ENCODE measurements at regions not wholly inside any gene's neighbourhood (a gene's known extent, or its start where the extent isn't known, plus 50 kb on each side); places are given as distances from the start of the nearest gene placed in this dataset.

DNA sequence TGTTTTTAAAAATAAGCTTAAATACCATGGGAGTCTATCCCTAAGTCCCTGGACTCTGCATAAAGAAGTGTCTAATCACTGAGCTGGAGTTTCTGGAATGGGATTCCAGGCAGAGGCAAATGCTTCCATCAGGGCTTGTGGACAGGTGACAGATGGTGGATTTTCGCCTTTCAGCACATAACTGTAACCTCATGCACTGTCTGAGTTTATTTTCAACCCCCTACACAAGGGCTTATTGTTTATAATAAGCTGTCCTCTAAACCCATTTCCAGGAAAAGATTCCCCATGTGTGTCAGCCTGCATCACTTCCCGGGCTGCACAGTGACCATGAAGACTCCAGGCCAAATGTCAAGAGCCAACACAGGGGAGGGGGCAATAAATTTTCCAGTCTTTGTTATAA is 264.0 kb downstream of the PIK3R1 start:
- no peaks in the 10 kb centered on the region for H3K36me3 Mint-ChIP-seq
- ATAC-seq (ENCODE audit: low read depth), result no peak
- no peaks in the 10 kb centered on the region for H3K4me1 Mint-ChIP-seq
- H3K27me3 Mint-ChIP-seq, result peaks cover 5% of the 10 kb centered on the region
- POLR2A ChIA-PET, result no interaction called here
- no peak overlapping the region for H3K4me3 Mint-ChIP-seq
- no peak overlapping the region for H3K27ac Mint-ChIP-seq
- H3K9me3 Mint-ChIP-seq, result no peaks in the 10 kb centered on the region
- DNase-seq, result no peak

GRCh38 chr5:68480335-68480940 is 264.9 kb downstream of the PIK3R1 start:
- Mint-ChIP-seq H3K27me3 (peaks cover 5% of the 10 kb centered on the region), H3K4me3 (no peak overlapping the region), H3K27ac (no peak overlapping the region), H3K9me3 (no peaks in the 10 kb centered on the region), H3K4me1 (no peaks in the 10 kb centered on the region), H3K36me3 (no peaks in the 10 kb centered on the region)
- ATAC-seq (ENCODE audit: low read depth) (no peak), DNase-seq (no peak)
- POLR2A ChIA-PET, result no interaction called here

DNA sequence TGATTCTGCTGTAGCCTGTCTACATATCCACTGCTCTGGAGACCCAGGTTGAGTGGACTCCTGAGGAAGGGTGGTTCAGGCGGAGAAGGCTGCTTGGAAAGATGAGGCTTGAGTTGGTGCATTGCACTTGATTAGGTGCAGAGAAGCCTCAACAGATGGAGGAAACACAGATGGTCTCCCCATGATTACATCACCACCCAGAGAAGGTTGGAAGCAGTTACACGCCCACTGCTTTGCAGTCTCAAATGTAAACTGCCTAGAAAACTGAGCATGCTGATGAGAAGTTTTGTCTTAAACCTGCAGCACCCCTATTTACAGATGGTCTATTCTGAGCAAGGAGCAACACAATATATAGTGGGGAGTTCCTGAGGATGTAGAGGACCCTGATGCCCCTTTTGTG is 266.6 kb downstream of the PIK3R1 start:
- POLR2A ChIA-PET, result no interaction called here
- peaks cover 4% of the 10 kb centered on the region for H3K9me3 Mint-ChIP-seq
- ATAC-seq (ENCODE audit: low read depth), result no peak
- no peak overlapping the region for H3K4me3 Mint-ChIP-seq
- no peaks in the 10 kb centered on the region for H3K4me1 Mint-ChIP-seq
- no peak for DNase-seq
- peaks cover 9% of the 10 kb centered on the region for H3K27me3 Mint-ChIP-seq
- H3K27ac Mint-ChIP-seq, result no peak overlapping the region
- peaks cover 2% of the 10 kb centered on the region for H3K36me3 Mint-ChIP-seq

DNA sequence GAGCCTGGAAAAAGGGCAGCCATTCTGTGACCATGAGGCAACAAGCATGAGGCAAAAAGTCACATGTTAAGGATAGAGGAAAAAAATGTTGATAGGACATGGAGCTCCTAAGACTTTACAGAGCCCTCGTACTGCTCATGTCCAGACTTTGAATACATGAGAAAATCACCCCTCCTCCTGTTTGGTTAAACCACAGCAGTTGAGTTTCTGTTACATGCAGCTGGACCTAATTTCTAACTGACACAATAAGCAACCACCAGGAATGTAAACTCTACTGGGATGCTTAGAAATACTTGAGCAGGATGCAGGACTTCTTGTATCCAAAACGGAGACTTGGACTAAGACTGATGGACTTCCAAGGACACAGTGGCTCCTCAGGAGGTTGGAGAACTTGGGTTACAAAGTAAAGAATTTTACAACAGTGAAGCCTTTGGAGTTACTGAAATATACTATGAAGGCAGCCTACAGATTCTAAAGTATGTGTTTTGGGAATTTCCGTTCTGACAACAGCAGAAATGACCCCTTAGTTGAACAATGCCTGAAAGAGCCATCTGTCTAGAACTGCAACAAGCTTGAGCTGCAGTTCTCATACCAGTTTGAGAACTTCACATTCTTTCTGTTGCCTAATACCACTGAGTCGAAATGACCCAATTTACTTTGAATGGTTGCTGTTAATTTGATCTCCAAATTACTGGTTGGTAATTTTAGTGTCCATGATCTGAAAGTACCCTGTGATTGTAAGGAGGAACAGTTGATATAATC is 268.9 kb downstream of the PIK3R1 start:
- POLR2A ChIA-PET, result no interaction called here
- Mint-ChIP-seq H3K9me3 (peaks cover 6% of the 10 kb centered on the region), H3K36me3 (peaks cover 2% of the 10 kb centered on the region), H3K27me3 (peaks cover 10% of the 10 kb centered on the region), H3K4me3 (no peak overlapping the region), H3K27ac (no peak overlapping the region), H3K4me1 (no peaks in the 10 kb centered on the region)
- ATAC-seq (ENCODE audit: low read depth) (no peak), DNase-seq (no peak)

DNA sequence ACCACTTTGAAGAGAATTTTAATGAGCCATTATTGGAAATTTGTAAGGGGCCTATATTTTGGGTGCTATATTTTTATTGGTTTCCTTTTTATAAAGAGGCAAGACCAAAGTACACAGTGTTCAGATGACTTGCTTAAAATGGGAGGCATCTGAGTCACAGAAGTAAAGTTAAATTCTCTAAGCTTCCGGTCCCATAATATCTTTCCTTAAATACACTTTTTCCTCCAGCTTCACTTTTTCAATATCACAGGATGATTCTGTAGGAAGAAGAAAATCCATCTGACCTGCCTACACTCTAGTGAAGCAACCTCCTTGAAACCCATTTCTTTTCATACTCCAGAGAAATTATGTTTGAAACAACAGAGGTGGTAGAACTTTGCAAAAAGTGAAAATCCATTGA is 274.0 kb downstream of the PIK3R1 start:
- Mint-ChIP-seq H3K27me3 (peaks cover 7% of the 10 kb centered on the region), H3K27ac (no peak overlapping the region), H3K36me3 (peaks cover 2% of the 10 kb centered on the region), H3K9me3 (peaks cover 7% of the 10 kb centered on the region), H3K4me1 (no peaks in the 10 kb centered on the region), H3K4me3 (no peak overlapping the region)
- ATAC-seq (ENCODE audit: low read depth) (no peak), DNase-seq (no peak)
- POLR2A ChIA-PET, result no interaction called here

DNA sequence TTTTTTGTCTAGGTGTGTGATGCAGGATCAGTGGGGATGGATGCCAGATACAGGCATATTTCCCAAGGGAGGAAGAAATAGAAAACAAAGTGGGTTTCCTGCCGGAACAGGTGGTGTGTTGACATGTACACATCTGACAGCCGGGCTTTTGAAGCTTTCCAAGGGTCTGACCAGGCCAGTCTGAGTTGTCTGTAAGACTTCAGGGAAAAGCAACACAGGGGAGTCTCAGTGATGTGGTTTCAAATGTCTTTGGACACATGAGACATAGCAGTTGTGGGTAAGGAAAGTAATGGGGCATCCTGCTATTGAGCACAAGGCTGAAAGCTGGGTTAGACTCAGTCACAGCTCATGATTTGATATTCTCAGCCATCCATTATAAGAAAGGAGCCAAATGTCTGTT is 274.9 kb downstream of the PIK3R1 start:
- peaks cover 7% of the 10 kb centered on the region for H3K9me3 Mint-ChIP-seq
- H3K4me3 Mint-ChIP-seq, result no peak overlapping the region
- DNase-seq (no peak), ATAC-seq (ENCODE audit: low read depth) (no peak)
- H3K4me1 Mint-ChIP-seq, result no peaks in the 10 kb centered on the region
- H3K27ac Mint-ChIP-seq, result no peak overlapping the region
- H3K36me3 Mint-ChIP-seq, result peaks cover 2% of the 10 kb centered on the region
- peaks cover 7% of the 10 kb centered on the region for H3K27me3 Mint-ChIP-seq
- POLR2A ChIA-PET, result no interaction called here

GRCh38 chr5:68494771-68495170 is 279.2 kb downstream of the PIK3R1 start:
- Mint-ChIP-seq H3K36me3 (peaks cover 1% of the 10 kb centered on the region), H3K27me3 (no peaks in the 10 kb centered on the region), H3K27ac (no peak overlapping the region), H3K4me3 (no peak overlapping the region), H3K4me1 (no peaks in the 10 kb centered on the region), H3K9me3 (peaks cover 15% of the 10 kb centered on the region)
- ATAC-seq (ENCODE audit: low read depth) (no peak), DNase-seq (no peak)
- POLR2A ChIA-PET, result no interaction called here

GRCh38 chr5:68499987-68500386 is 284.4 kb downstream of the PIK3R1 start:
- Mint-ChIP-seq H3K9me3 (peaks cover 13% of the 10 kb centered on the region), H3K27me3 (no peaks in the 10 kb centered on the region), H3K4me3 (no peak overlapping the region), H3K36me3 (peaks cover 1% of the 10 kb centered on the region), H3K27ac (no peak overlapping the region), H3K4me1 (no peaks in the 10 kb centered on the region)
- DNase-seq (no peak), ATAC-seq (ENCODE audit: low read depth) (no peak)
- POLR2A ChIA-PET, result interaction anchor here (0.7 kb wide), 1 partner anchor 167 kb away, joined by 5 read pairs; no protein-coding TSS in a partner anchor

DNA sequence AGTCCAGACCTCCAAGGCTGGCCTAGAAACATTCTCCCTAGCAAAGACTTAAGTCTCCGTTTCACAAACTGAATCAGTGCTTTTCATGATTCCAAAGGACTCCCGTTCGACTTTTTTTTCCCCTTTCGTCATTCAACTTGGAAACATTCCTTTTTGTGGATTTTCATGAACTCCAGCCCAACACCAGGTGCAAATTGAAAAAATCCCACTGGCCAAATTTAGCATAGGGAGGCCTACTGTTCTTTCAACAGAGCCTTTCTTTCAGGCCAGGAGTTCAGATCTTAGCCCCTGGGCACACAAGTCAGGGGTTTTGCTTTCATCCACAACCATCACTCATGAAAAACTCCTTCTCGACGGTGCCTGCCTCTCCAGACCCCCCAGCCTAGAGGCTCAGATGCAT is 285.3 kb downstream of the PIK3R1 start:
- no peak for DNase-seq
- POLR2A ChIA-PET, result no interaction called here
- H3K4me3 Mint-ChIP-seq, result no peak overlapping the region
- H3K27ac Mint-ChIP-seq, result no peak overlapping the region
- no peak for ATAC-seq (ENCODE audit: low read depth)
- no peaks in the 10 kb centered on the region for H3K4me1 Mint-ChIP-seq
- peaks cover 11% of the 10 kb centered on the region for H3K9me3 Mint-ChIP-seq
- H3K27me3 Mint-ChIP-seq, result no peaks in the 10 kb centered on the region
- H3K36me3 Mint-ChIP-seq, result peaks cover 1% of the 10 kb centered on the region

- H3K9me3 Mint-ChIP-seq, result peaks cover 4% of the 10 kb centered on the region
- DNase-seq, result no peak
- H3K4me1 Mint-ChIP-seq, result no peaks in the 10 kb centered on the region
- no peak for ATAC-seq (ENCODE audit: low read depth)
- no peak overlapping the region for H3K27ac Mint-ChIP-seq
- H3K36me3 Mint-ChIP-seq, result peaks cover 1% of the 10 kb centered on the region
- H3K27me3 Mint-ChIP-seq, result no peaks in the 10 kb centered on the region
- POLR2A ChIA-PET, result no interaction called here
- no peak overlapping the region for H3K4me3 Mint-ChIP-seq
Observed at GRCh38 chr5:68502531-68502930, 287.0 kb downstream of the PIK3R1 start.

DNA sequence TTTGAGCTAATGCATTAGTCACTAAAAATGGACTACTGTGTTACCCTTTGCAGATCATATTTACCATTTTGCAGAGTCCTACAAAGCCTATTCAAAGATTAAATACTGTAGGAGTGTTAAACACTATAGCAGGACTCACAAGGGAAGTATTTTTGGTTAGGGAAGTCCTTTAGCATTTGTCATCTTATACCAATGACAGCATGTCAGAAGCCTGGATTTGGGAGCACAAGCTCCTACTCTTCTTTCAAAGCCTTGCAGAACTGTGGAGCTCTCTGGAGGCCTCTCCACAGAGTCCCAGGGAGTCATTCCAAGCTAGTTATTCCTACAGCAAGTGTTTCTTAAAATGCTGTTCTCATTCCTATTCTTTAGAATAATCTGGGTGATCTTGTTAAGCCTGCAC is 288.8 kb downstream of the PIK3R1 start:
- ATAC-seq (ENCODE audit: low read depth), result no peak
- no peaks in the 10 kb centered on the region for H3K27me3 Mint-ChIP-seq
- POLR2A ChIA-PET, result no interaction called here

GRCh38 chr5:68505917-68506860 is 290.6 kb downstream of the PIK3R1 start:
- Mint-ChIP-seq H3K4me3 (no peak overlapping the region), H3K36me3 (no peaks in the 10 kb centered on the region), H3K27me3 (no peaks in the 10 kb centered on the region), H3K4me1 (no peaks in the 10 kb centered on the region), H3K9me3 (peaks cover 1% of the 10 kb centered on the region), H3K27ac (no peak overlapping the region)
- POLR2A ChIA-PET, result interaction anchor here (0.8 kb wide), 1 partner anchor 173 kb away, joined by 3 read pairs; no protein-coding TSS in a partner anchor
- no peak for ATAC-seq (ENCODE audit: low read depth)
- no peak for DNase-seq

More for the DNA sequence above, 288.8 kb downstream of the PIK3R1 start:
- Mint-ChIP-seq H3K9me3 (peaks cover 1% of the 10 kb centered on the region), H3K36me3 (no peaks in the 10 kb centered on the region), H3K4me1 (no peaks in the 10 kb centered on the region), H3K27ac (no peak overlapping the region), H3K4me3 (no peak overlapping the region)
- no peak for DNase-seq

- no peaks in the 10 kb centered on the region for H3K4me1 Mint-ChIP-seq
- no peaks in the 10 kb centered on the region for H3K36me3 Mint-ChIP-seq
- no peak overlapping the region for H3K4me3 Mint-ChIP-seq
- H3K27ac Mint-ChIP-seq, result no peak overlapping the region
- no peaks in the 10 kb centered on the region for H3K27me3 Mint-ChIP-seq
- H3K9me3 Mint-ChIP-seq, result no peaks in the 10 kb centered on the region
- no peak for DNase-seq
- ATAC-seq (ENCODE audit: low read depth), result no peak
- POLR2A ChIA-PET, result no interaction called here
Observed at GRCh38 chr5:68515514-68515913, 300.0 kb downstream of the PIK3R1 start.

Measured in activated naive CD8-positive, alpha-beta T cell treated with anti-CD3 and anti-CD28 coated beads, Interleukin-2, amount 10 ng/mL, durations not matched to agents 7 days and 5 days (primary cell).